Heart right ventricle (tissue), 16 donors: ENCODE measurements at regions not wholly inside any gene's neighbourhood (a gene's known extent, or its start where the extent isn't known, plus 50 kb on each side); places are given as distances from the start of the nearest gene placed in this dataset.

Experiments used
- ATAC-seq, 8 donors: fragments of 200-7000 bp; cut with Tn5 transposase; one replicate each; pipeline ENCODE4 v1.9.1; 2020; ENCODE audit warnings: mild to moderate bottlenecking in 8 of 8, moderate library complexity in 8 of 8, moderate number of reproducible peaks in 1 of 8
- DNase-seq, 2 donors: peaks; one replicate each; pipeline ENCODE4 v3.0.0-alpha.2; 2020
- H3K27ac ChIP-seq, 10 donors: fragments of 200-600 bp; sonication (generic) in 2 of 10; one replicate each; pipeline versions ENCODE4 v1.5.0 to v1.8.0; 2020 to 2022; ENCODE audit warnings: mild to moderate bottlenecking in 3 of 10
- H3K27me3 ChIP-seq, 7 donors: fragments of 200-600 bp; one replicate each; pipeline ENCODE4 v1.8.0; 2021 to 2022; ENCODE audit warnings: mild to moderate bottlenecking in 2 of 7
- H3K36me3 ChIP-seq, 9 donors: fragments of 200-600 bp; sonication (generic) in 1 of 9; one replicate each; pipeline versions ENCODE4 v1.5.0 to v1.8.0; 2020 to 2022; ENCODE audit warnings: mild to moderate bottlenecking in 2 of 9
- H3K4me1 ChIP-seq, 9 donors: fragments of 200-600 bp; sonication (generic) in 1 of 9; one replicate each; pipeline versions ENCODE4 v1.5.0 to v1.8.0; 2020 to 2022; ENCODE audit warnings: mild to moderate bottlenecking in 4 of 9
- H3K4me3 ChIP-seq, 10 donors: fragments of 200-600 bp; sonication (generic) in 2 of 10; one replicate each; pipeline versions ENCODE4 v1.5.0 to v1.8.0; 2020 to 2022; ENCODE audit warnings: mild to moderate bottlenecking in 7 of 10, moderate library complexity in 2 of 10
- H3K9me3 ChIP-seq, 11 donors: fragments of 200-600 bp in 10 of 11; sonication (generic) in 2 of 11; one replicate each; pipeline versions ENCODE4 v1.5.0 to v1.8.0; 2013 to 2022; ENCODE audit warnings: mild to moderate bottlenecking in 2 of 11, control low read depth in 1 of 11, moderate library complexity in 1 of 11
- WGBS, 2 donors: extraction: QIAGEN DNeasy Blood & Tissue Kit; methylation state at CpG; one replicate each; pipeline ENCODE4 v1.1.7; 2013; ENCODE audit warnings: inconsistent platforms in 1 of 2; 5-methylcytosine and 5-hydroxymethylcytosine counted together
- intact Hi-C, 10 donors: fragments of 100-400 bp; cut with DNase I; formaldehyde crosslinking; loops; one replicate each; pipeline versions ENCODE4 v1.11.1 to v1.14.2; 2022
- TF ChIP-seq, protein P1 (sequence below), 9 donors: fragments of 200-600 bp; sonication (generic) in 2 of 9; IDR thresholded peaks; one replicate each; pipeline versions ENCODE4 v1.5.0 to v1.8.0; 2021 to 2022; ENCODE audit warnings: antibody characterized with exemption in 9 of 9, mild to moderate bottlenecking in 5 of 9, moderate library complexity in 1 of 9
- donor health status: Arrhythmogenic right ventricular cardiomyopathy.
- donor health status: ischemic (EF 13 %, LVEDD 7.1; RV severe dilation, severe dysfunction).
- donor health status: healthy with polysubstance abuse.
- donor health status: DM: no; HTN: yes; CAD: no.
- donor health status: DM: no; HTN: no; CAD: no.
- donor health status: ischemic (EF 25% LVEDD 6.9; RV normal size, moderate dysfunction).
- donor health status: ischemic (EF 25% LVEDD 5.7; RV mildly dilated, moderate dysfunction).
- donor health status: healthy.
- donor health status: DM: yes; HTN: yes; CAD: no.
- donor health status: Ischemic cardiomyopathy.
- donor health status: ischemic (EF 35%, LVEDD 5.7; RV mildly dilated, moderate dysfunction).
- donor health status: nonischemic (EF 11% LVEDD 7.7; RV severe dilation, severe dysfunction).
- donor health status: DM: yes; HTN: yes; CAD: no.
- donor health status: PGD.
- donor health status: ischemic (EF 29% LVEDD 5.4; RV normal size, mild dysfunction).
- donor health status: nonischemic (EF 23%, LVEDD 6.1; RV moderate dilation, normal function).

DNA sequence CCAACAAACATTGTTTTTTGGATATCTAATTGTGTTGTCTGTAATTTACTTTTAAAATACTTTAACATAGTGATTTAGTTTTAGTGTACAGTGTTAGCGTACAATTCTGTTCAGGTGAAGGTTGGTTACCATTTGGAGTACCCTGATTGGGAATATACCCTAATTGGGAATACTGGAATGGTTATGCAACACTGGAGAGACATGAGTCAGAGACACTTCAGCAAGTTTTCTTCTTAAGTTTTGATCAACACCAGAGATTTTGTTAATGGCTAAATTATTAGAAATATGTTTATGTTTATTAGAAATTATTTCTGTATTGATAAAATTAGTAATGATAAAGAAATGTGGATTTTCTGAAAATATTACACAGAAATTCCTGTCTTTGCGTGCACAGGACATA lies 100.3 kb upstream of the NABP1 start:
- Histone ChIP-seq H3K36me3 (no peaks in the 10 kb centered on the region), H3K27ac (no peak overlapping the region), H3K9me3 (no peaks in the 10 kb centered on the region), H3K4me3 (no peak overlapping the region), H3K27me3 (peaks cover 0 to 13% (median 0%) of the 10 kb centered on the region in 7 donors), H3K4me1 (no peaks in the 10 kb centered on the region)
- TF ChIP-seq, protein P1, sequence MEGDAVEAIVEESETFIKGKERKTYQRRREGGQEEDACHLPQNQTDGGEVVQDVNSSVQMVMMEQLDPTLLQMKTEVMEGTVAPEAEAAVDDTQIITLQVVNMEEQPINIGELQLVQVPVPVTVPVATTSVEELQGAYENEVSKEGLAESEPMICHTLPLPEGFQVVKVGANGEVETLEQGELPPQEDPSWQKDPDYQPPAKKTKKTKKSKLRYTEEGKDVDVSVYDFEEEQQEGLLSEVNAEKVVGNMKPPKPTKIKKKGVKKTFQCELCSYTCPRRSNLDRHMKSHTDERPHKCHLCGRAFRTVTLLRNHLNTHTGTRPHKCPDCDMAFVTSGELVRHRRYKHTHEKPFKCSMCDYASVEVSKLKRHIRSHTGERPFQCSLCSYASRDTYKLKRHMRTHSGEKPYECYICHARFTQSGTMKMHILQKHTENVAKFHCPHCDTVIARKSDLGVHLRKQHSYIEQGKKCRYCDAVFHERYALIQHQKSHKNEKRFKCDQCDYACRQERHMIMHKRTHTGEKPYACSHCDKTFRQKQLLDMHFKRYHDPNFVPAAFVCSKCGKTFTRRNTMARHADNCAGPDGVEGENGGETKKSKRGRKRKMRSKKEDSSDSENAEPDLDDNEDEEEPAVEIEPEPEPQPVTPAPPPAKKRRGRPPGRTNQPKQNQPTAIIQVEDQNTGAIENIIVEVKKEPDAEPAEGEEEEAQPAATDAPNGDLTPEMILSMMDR (IDR thresholded peaks at IDR 0.05) = no peak
- intact Hi-C loops = loop anchor here in 1 of 10 donors (5.0 kb wide), 1 partner anchor 355 kb away; no protein-coding TSS in a partner anchor
- ATAC-seq (no peak), DNase-seq (no peak)
- 71 to 72% methylated on average over 2 of the region's 2 CpGs for WGBS, 2 donors

DNA sequence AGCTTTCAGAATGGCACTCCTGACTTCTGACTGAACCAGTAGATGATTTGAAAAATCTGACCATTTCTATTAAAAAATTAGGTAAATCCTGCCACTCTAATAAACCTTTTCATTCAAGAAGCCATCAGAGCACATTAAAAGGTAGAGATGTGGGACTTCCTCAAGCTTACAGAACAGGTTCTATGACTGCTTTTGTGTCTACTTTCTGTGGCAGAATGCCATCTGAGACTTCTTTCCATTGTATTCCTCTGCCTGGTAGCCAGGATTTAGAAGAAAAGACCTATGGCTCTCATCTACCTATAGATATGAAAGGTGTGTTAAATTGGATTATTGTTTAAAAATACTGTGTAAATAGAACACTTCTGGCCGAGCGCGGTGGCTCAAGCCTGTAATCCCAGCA lies 99.9 kb upstream of the NABP1 start:
- intact Hi-C loops = loop anchor here in 1 of 10 donors (5.0 kb wide), 1 partner anchor 354 kb away; no protein-coding TSS in a partner anchor
- ATAC-seq = no peak
- 97 to 98% methylated on average over 3 of the region's 3 CpGs for WGBS, 2 donors

DNA sequence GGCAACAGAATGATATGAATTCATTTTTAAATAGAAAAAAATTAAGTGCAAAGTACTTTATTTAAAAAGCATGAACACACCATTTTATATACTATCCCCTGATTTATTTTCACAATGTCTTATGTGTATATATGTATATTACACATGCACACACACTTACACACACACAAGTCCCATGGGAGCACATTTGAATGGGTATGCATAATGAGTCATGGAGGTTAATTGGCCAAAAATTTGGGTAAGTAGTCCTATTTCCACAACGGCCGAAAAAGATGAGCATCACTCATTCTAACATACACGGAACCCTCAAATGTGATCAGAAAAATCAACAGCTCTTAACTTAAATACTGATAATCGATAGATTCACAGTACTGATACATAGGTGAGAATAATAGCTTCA lies 97.4 kb upstream of the NABP1 start:
- Histone ChIP-seq H3K4me1 (no peaks in the 10 kb centered on the region), H3K27ac (no peak overlapping the region), H3K9me3 (no peaks in the 10 kb centered on the region), H3K36me3 (no peaks in the 10 kb centered on the region), H3K27me3 (peaks cover 0 to 19% (median 0%) of the 10 kb centered on the region in 7 donors), H3K4me3 (no peak overlapping the region)
- TF ChIP-seq, protein P1 (IDR thresholded peaks at IDR 0.05) = no peak
- intact Hi-C loops = no loop called here
- no peak for ATAC-seq
- 79 to 83% methylated on average over 4 of the region's 4 CpGs for WGBS, 2 donors
- DNase-seq = no peak

More for the DNA sequence above, 99.9 kb upstream of the NABP1 start:
- TF ChIP-seq, protein P1 (IDR thresholded peaks at IDR 0.05) = no peak
- H3K27me3 ChIP-seq = peaks cover 0 to 14% (median 0%) of the 10 kb centered on the region in 7 donors
- DNase-seq = no peak
- no peak overlapping the region for H3K27ac ChIP-seq
- H3K9me3 ChIP-seq = no peaks in the 10 kb centered on the region
- H3K4me3 ChIP-seq = no peak overlapping the region
- no peaks in the 10 kb centered on the region for H3K36me3 ChIP-seq
- H3K4me1 ChIP-seq = no peaks in the 10 kb centered on the region

DNA sequence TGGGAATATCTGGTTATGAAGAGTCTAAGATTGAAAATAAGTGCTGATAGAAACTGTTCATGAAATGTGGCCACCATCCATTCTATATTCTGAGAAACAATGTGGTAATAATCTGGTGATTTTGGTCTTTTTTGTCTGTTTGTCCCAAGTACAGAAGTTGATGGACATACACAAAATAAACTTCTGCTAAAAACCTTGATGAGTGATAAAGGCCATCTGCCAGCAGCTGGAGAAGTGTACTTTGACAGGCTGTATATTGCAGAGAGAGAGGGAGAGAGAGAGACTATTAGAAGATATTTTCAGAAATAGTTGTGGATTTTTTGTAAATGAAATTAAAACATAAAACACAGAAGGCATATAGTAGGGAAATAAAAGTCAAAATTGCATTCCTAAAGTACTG lies 96.9 kb upstream of the NABP1 start:
- ATAC-seq = no peak
- H3K27ac ChIP-seq = no peak overlapping the region

More for the DNA sequence above, 96.9 kb upstream of the NABP1 start:
- H3K36me3 ChIP-seq = no peaks in the 10 kb centered on the region
- TF ChIP-seq, protein P1 (IDR thresholded peaks at IDR 0.05) = no peak
- intact Hi-C loops = no loop called here
- H3K4me1 ChIP-seq = no peaks in the 10 kb centered on the region
- H3K27me3 ChIP-seq = peaks cover 0 to 19% (median 0%) of the 10 kb centered on the region in 7 donors
- H3K9me3 ChIP-seq = no peaks in the 10 kb centered on the region
- H3K4me3 ChIP-seq = no peak overlapping the region
- DNase-seq = no peak
